B cell (primary cell): ENCODE measurements at regions not wholly inside any gene's neighbourhood (a gene's known extent, or its start where the extent isn't known, plus 50 kb on each side); places are given as distances from the start of the nearest gene placed in this dataset.
"Not testable (repeated sequence)": the region's sequence is repeated elsewhere in the genome, so short reads cannot be mapped to it uniquely, and the experiment has no call there.

Source experiments
- ATAC-seq: fragments of 200-7000 bp; cut with Tn5 transposase; one replicate; pipeline ENCODE4 v1.10.0; 2021; ENCODE audit warnings: low read depth, mild to moderate bottlenecking, moderate number of reproducible peaks, moderate library complexity
- CTCF ChIA-PET: fragments of 350-600 bp; sonication (Branson Sonifier 250); formaldehyde crosslinking; loops from one replicate; lab custom pipeline; 2021; ENCODE audit warnings: antibody characterized with exemption, inconsistent platforms; lab: Charles Lee
- POLR2A ChIA-PET: fragments of 350-600 bp; sonication (Branson Sonifier 250); formaldehyde crosslinking; loops from one replicate; lab custom pipeline; 2021; ENCODE audit warnings: antibody characterized with exemption; lab: Charles Lee
- DNase-seq: peaks from one replicate; pipeline ENCODE4 v3.0.0; 2013
- H2AFZ ChIP-seq: 2 replicates; pipeline ENCODE4 v1.6.1; 2012; ENCODE audit warnings: mild to moderate bottlenecking, low read depth, low read length; ENCODE audit not compliant: insufficient read depth, poor library complexity, severe bottlenecking
- H3K27ac ChIP-seq, 2 donors: 1 replicate in 1 of 2; 2 replicates in 1 of 2; pipeline ENCODE4 v1.5.1; 2012 to 2013; ENCODE audit warnings: low read length in 2 of 2, mild to moderate bottlenecking in 2 of 2, moderate library complexity in 1 of 2
- H3K27me3 ChIP-seq, 4 experiments: fragments of 200-600 bp in 1 of 4; sonication (generic) in 1 of 4; replicated peaks in 1 of 4; 1 replicate in 2 of 4; 2 replicates in 2 of 4; pipeline versions ENCODE4 v1.6.1 to v1.7.0; 2013 to 2016; ENCODE audit warnings: low read length in 3 of 4, mild to moderate bottlenecking in 2 of 4, mixed read lengths in 1 of 4, moderate library complexity in 1 of 4; ENCODE audit not compliant: insufficient read depth in 4 of 4, control insufficient read depth in 3 of 4; ENCODE audit errors: control extremely low read depth in 1 of 4
- H3K36me3 ChIP-seq, 2 experiments: replicated peaks in 1 of 2; 1 replicate in 1 of 2; 2 replicates in 1 of 2; pipeline versions ENCODE4 v1.6.1 to v1.7.1; 2013; ENCODE audit warnings: low read length in 1 of 2; ENCODE audit not compliant: insufficient read depth in 2 of 2, control insufficient read depth in 1 of 2; ENCODE audit errors: control extremely low read depth in 1 of 2, extremely low read depth in 1 of 2
- H3K4me1 ChIP-seq, 2 donors: fragments of 200-600 bp in 1 of 2; sonication (generic) in 1 of 2; 1 replicate in 1 of 2; 2 replicates in 1 of 2; pipeline versions ENCODE4 v1.5.1 to v1.6.1; 2013 to 2017; ENCODE audit warnings: low read length in 2 of 2; ENCODE audit not compliant: control insufficient read depth in 2 of 2, insufficient read depth in 2 of 2
- H3K4me2 ChIP-seq: replicated peaks from 2 replicates; pipeline ENCODE3; 2012; ENCODE audit warnings: mild to moderate bottlenecking, low read depth, low read length; ENCODE audit not compliant: poor library complexity, severe bottlenecking
- H3K4me3 ChIP-seq, 5 experiments: fragments of 200-600 bp in 1 of 5; sonication (generic) in 1 of 5; 1 replicate in 3 of 5; 2 replicates in 2 of 5; pipeline versions ENCODE4 v1.5.1 to v1.7.0; 2011 to 2016; ENCODE audit warnings: low read length in 4 of 5, mild to moderate bottlenecking in 4 of 5, low read depth in 2 of 5, control low read depth in 1 of 5, moderate library complexity in 1 of 5; ENCODE audit not compliant: insufficient read depth in 1 of 5; ENCODE audit errors: control extremely low read depth in 1 of 5, extremely low read depth in 1 of 5
- H3K79me2 ChIP-seq: fragments of 200-600 bp; sonication (generic); one replicate; pipeline ENCODE4 v1.6.0; 2016; ENCODE audit warnings: low read length; ENCODE audit not compliant: control insufficient read depth, insufficient read depth
- H3K9ac ChIP-seq: fragments of 200-600 bp; sonication (generic); 2 replicates; pipeline ENCODE4 v1.6.1; 2017; ENCODE audit warnings: mild to moderate bottlenecking, low read length, moderate library complexity
- H3K9me3 ChIP-seq, 3 donors: one replicate each; pipeline versions ENCODE4 v1.6.1 to v1.7.1; 2013; ENCODE audit warnings: low read length in 2 of 3; ENCODE audit not compliant: control insufficient read depth in 2 of 3, insufficient read depth in 1 of 3; ENCODE audit errors: control extremely low read depth in 1 of 3
- H4K20me1 ChIP-seq: 2 replicates; pipeline ENCODE4 v1.6.0; 2012; ENCODE audit warnings: mild to moderate bottlenecking, low read length; ENCODE audit not compliant: insufficient read depth, control insufficient read depth, poor library complexity, severe bottlenecking
- H3K27ac Mint-ChIP-seq: one replicate; pipeline ENCODE4 v1.8.0; 2021; ENCODE audit warnings: mixed read lengths
- H3K27me3 Mint-ChIP-seq: one replicate; pipeline ENCODE4 v1.8.0; 2021; ENCODE audit warnings: mixed read lengths
- H3K4me1 Mint-ChIP-seq: one replicate; pipeline ENCODE4 v1.8.0; 2021; ENCODE audit warnings: mixed read lengths
- H3K4me3 Mint-ChIP-seq: one replicate; pipeline ENCODE4 v1.8.0; 2021; ENCODE audit warnings: mixed read lengths
- H3K9me3 Mint-ChIP-seq: one replicate; pipeline ENCODE4 v1.8.0; 2022; ENCODE audit warnings: mixed read lengths; ENCODE audit not compliant: insufficient read depth
- EZH2 ChIP-seq: IDR thresholded peaks from 2 replicates; pipeline ENCODE4 v1.6.1; 2012; ENCODE audit warnings: borderline replicate concordance, low read depth, mild to moderate bottlenecking, moderate library complexity, low read length; ENCODE audit not compliant: insufficient read depth, poor library complexity, severe bottlenecking
- WGBS: methylation state at CpG from one replicate; pipeline ENCODE4 v1.1.5; 2013; ENCODE audit warnings: missing lambda C conversion rate; ENCODE audit not compliant: insufficient coverage; 5-methylcytosine and 5-hydroxymethylcytosine counted together
- intact Hi-C: fragments of 100-400 bp; cut with micrococcal nuclease; formaldehyde crosslinking; loops from one replicate; pipeline ENCODE4 v1.10.0; 2022
- TF ChIP-seq, protein P1 (sequence below): fragments of 200-600 bp; IDR thresholded peaks from one replicate; pipeline ENCODE4 v1.8.0; 2022; ENCODE audit warnings: antibody characterized with exemption, mild to moderate bottlenecking

DNA sequence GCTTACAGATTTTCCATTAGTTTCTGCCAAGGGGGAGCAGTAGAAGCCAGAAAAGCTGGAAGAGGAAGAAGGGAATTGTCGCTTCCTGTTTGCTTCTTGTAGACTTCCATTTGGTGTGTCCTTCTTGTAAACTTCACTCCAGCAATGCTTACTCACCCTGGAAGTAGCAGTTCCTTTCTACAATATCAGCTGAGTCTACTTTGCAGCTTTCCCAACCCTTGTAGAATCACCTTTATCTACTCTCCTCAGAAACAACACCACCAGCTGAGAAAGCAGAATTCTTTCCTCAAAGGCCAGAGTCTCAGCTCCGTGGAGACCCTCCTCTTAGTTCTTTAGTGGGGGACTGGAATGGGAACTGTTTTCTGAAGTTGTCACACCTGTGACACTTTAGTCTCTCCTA, 1136.7 kb upstream of the TMPRSS15 start:
- Histone ChIP-seq H2AFZ (no peak overlapping the region), H3K9me3 (peaks cover 0 to 4% (median 0%) of the 10 kb centered on the region in 3 donors), H3K4me2 (no peak overlapping the region), H3K79me2 (no peaks in the 10 kb centered on the region), H3K36me3 (no peaks in the 10 kb centered on the region), H3K4me1 (no peaks in the 10 kb centered on the region), H3K4me3 (no peak overlapping the region), H3K27me3 (no peaks in the 10 kb centered on the region), H3K9ac (no peak overlapping the region), H4K20me1 (no peaks in the 10 kb centered on the region), H3K27ac (no peak overlapping the region)
- TF ChIP-seq EZH2 = no peak
- TF ChIP-seq, protein P1, sequence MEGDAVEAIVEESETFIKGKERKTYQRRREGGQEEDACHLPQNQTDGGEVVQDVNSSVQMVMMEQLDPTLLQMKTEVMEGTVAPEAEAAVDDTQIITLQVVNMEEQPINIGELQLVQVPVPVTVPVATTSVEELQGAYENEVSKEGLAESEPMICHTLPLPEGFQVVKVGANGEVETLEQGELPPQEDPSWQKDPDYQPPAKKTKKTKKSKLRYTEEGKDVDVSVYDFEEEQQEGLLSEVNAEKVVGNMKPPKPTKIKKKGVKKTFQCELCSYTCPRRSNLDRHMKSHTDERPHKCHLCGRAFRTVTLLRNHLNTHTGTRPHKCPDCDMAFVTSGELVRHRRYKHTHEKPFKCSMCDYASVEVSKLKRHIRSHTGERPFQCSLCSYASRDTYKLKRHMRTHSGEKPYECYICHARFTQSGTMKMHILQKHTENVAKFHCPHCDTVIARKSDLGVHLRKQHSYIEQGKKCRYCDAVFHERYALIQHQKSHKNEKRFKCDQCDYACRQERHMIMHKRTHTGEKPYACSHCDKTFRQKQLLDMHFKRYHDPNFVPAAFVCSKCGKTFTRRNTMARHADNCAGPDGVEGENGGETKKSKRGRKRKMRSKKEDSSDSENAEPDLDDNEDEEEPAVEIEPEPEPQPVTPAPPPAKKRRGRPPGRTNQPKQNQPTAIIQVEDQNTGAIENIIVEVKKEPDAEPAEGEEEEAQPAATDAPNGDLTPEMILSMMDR = no peak
- DNase-seq (no peak), ATAC-seq (no peak)
- intact Hi-C loops = no loop called here
- no peaks in the 10 kb centered on the region for H3K4me1 Mint-ChIP-seq
- POLR2A ChIA-PET = no interaction called here
- CTCF ChIA-PET = no interaction called here
- WGBS = 60% methylated on average over 1 of the region's 2 CpGs
- no peak overlapping the region for H3K27ac Mint-ChIP-seq
- H3K9me3 Mint-ChIP-seq = peaks cover under 1% of the 10 kb centered on the region
- H3K4me3 Mint-ChIP-seq = no peak overlapping the region
- no peaks in the 10 kb centered on the region for H3K27me3 Mint-ChIP-seq

- Histone ChIP-seq H3K27ac (no peak overlapping the region), H3K4me2 (no peak overlapping the region), H2AFZ (no peak overlapping the region), H3K9me3 (peaks cover 0 to 4% (median 0%) of the 10 kb centered on the region in 3 donors), H3K9ac (no peak overlapping the region), H3K36me3 (no peaks in the 10 kb centered on the region), H4K20me1 (no peaks in the 10 kb centered on the region), H3K27me3 (no peaks in the 10 kb centered on the region), H3K4me1 (no peaks in the 10 kb centered on the region), H3K79me2 (no peaks in the 10 kb centered on the region), H3K4me3 (no peak overlapping the region)
- ChIA-PET CTCF (no interaction called here), POLR2A (no interaction called here)
- ATAC-seq (no peak), DNase-seq (no peak)
- Mint-ChIP-seq H3K27me3 (no peaks in the 10 kb centered on the region), H3K4me3 (no peak overlapping the region), H3K9me3 (peaks cover 2% of the 10 kb centered on the region), H3K4me1 (no peaks in the 10 kb centered on the region), H3K27ac (no peak overlapping the region)
- intact Hi-C loops = no loop called here
- WGBS = 100% methylated on average over 1 of the region's 2 CpGs
- no peak for TF ChIP-seq EZH2
- TF ChIP-seq, protein P1 = no peak
Observed at GRCh38 chr21:19541602-19542001, 1138.0 kb upstream of the TMPRSS15 start.

GRCh38 chr21:19544493-19544892, 1140.9 kb upstream of the TMPRSS15 start:
- CTCF ChIA-PET, H3K9me3 Mint-ChIP-seq, H3K4me1 ChIP-seq, H3K27me3 Mint-ChIP-seq, H3K4me3 ChIP-seq, intact Hi-C loops, H3K9ac ChIP-seq, H2AFZ ChIP-seq, H3K4me2 ChIP-seq, DNase-seq, H3K36me3 ChIP-seq, POLR2A ChIA-PET, H3K79me2 ChIP-seq, H3K4me3 Mint-ChIP-seq, ATAC-seq, H3K27ac Mint-ChIP-seq, H3K27ac ChIP-seq, H3K4me1 Mint-ChIP-seq, H3K27me3 ChIP-seq, H3K9me3 ChIP-seq, H4K20me1 ChIP-seq: not testable (repeated sequence)
- 78% methylated on average over 4 of the region's 4 CpGs for WGBS
